Common myeloid progenitor, CD34-positive (primary cell): ENCODE measurements at regions not wholly inside any gene's neighbourhood (a gene's known extent, or its start where the extent isn't known, plus 50 kb on each side); places are given as distances from the start of the nearest gene placed in this dataset.

Experiments
- CTCF ChIA-PET: fragments of 350-600 bp; sonication (Branson Sonifier 250); formaldehyde crosslinking; loops from one replicate; lab custom pipeline; 2021; ENCODE audit warnings: antibody characterized with exemption; lab: Charles Lee
- POLR2A ChIA-PET: fragments of 350-600 bp; sonication (Branson Sonifier 250); formaldehyde crosslinking; loops from one replicate; lab custom pipeline; 2021; ENCODE audit warnings: antibody characterized with exemption; lab: Charles Lee
- DNase-seq, 3 donors: peaks; one replicate each; pipeline versions ENCODE4 v3.0.0 to v3.0.0-alpha.2; 2013
- H3K27ac ChIP-seq, 2 experiments: 1 replicate in 1 of 2; 2 replicates in 1 of 2; pipeline ENCODE4 v1.7.0; 2013; ENCODE audit warnings: inconsistent platforms in 2 of 2, low read length in 2 of 2, mild to moderate bottlenecking in 2 of 2, low read depth in 1 of 2, moderate library complexity in 1 of 2; ENCODE audit not compliant: severe bottlenecking in 2 of 2, insufficient read depth in 1 of 2, poor library complexity in 1 of 2
- H3K27me3 ChIP-seq, 5 experiments: replicated peaks in 2 of 5; 1 replicate in 3 of 5; 2 replicates in 2 of 5; pipeline versions ENCODE4 v1.6.1 to v1.7.0; 2013; ENCODE audit warnings: low read length in 4 of 5, mild to moderate bottlenecking in 2 of 5, moderate library complexity in 2 of 5, inconsistent platforms in 1 of 5; ENCODE audit not compliant: insufficient read depth in 5 of 5, control insufficient read depth in 4 of 5
- H3K36me3 ChIP-seq, 4 experiments: 1 replicate in 2 of 4; 2 replicates in 2 of 4; pipeline versions ENCODE4 v1.6.1 to v1.7.0; 2013; ENCODE audit warnings: low read length in 3 of 4, control low read depth in 1 of 4, mild to moderate bottlenecking in 1 of 4; ENCODE audit not compliant: control insufficient read depth in 4 of 4, insufficient read depth in 4 of 4
- H3K4me1 ChIP-seq, 4 experiments: 1 replicate in 3 of 4; 2 replicates in 1 of 4; pipeline versions ENCODE4 v1.6.1 to v1.7.1; 2013; ENCODE audit warnings: low read length in 3 of 4, mild to moderate bottlenecking in 3 of 4, control low read depth in 1 of 4, inconsistent platforms in 1 of 4, moderate library complexity in 1 of 4; ENCODE audit not compliant: control insufficient read depth in 4 of 4, insufficient read depth in 4 of 4; ENCODE audit errors: control extremely low read depth in 1 of 4
- H3K4me3 ChIP-seq, 7 experiments: 1 replicate in 4 of 7; 2 replicates in 3 of 7; pipeline versions ENCODE4 v1.5.1 to v1.7.0; 2013; ENCODE audit warnings: mild to moderate bottlenecking in 7 of 7, low read length in 6 of 7, moderate library complexity in 6 of 7, inconsistent platforms in 2 of 7, low read depth in 2 of 7, control low read depth in 1 of 7; ENCODE audit not compliant: insufficient read depth in 4 of 7, control insufficient read depth in 1 of 7; ENCODE audit errors: extremely low read depth in 1 of 7
- H3K9me3 ChIP-seq, 5 experiments: 1 replicate in 4 of 5; 2 replicates in 1 of 5; pipeline versions ENCODE4 v1.6.1 to v1.7.1; 2013; ENCODE audit warnings: low read length in 4 of 5, mild to moderate bottlenecking in 2 of 5, inconsistent platforms in 1 of 5, low read depth in 1 of 5, moderate library complexity in 1 of 5; ENCODE audit not compliant: control insufficient read depth in 4 of 5, insufficient read depth in 2 of 5; ENCODE audit errors: control extremely low read depth in 1 of 5
- WGBS: methylation state at CpG from one replicate; pipeline ENCODE4 v1.1.5; 2013; ENCODE audit not compliant: insufficient coverage; 5-methylcytosine and 5-hydroxymethylcytosine counted together

GRCh38 chr3:124666067-124666466 is 64.2 kb upstream of the UMPS start:
- H3K36me3 ChIP-seq: no peaks in the 10 kb centered on the region
- H3K4me3 ChIP-seq: no peak overlapping the region
- DNase-seq: no peak
- no peaks in the 10 kb centered on the region for H3K27me3 ChIP-seq
- H3K9me3 ChIP-seq: no peaks in the 10 kb centered on the region
- ChIA-PET POLR2A (no interaction called here), CTCF (interaction anchor here (0.6 to 1.4 kb wide), 3 partner anchors 18 to 106 kb away, joined by 3 to 5 read pairs (median 3); no protein-coding TSS in a partner anchor)
- peaks cover 0 to 20% (median 6%) of the 10 kb centered on the region in 4 experiments for H3K4me1 ChIP-seq
- no peak overlapping the region for H3K27ac ChIP-seq
- WGBS: 87% methylated on average over 4 of the region's 5 CpGs

- WGBS: 100% methylated on average over 1 of the region's 3 CpGs
- ChIA-PET POLR2A (no interaction called here), CTCF (no interaction called here)
Observed at GRCh38 chr3:124669470-124669869, 60.8 kb upstream of the UMPS start.

GRCh38 chr3:124671106-124671505 is 59.1 kb upstream of the UMPS start:
- POLR2A ChIA-PET: no interaction called here
- H3K27ac ChIP-seq: no peak overlapping the region
- H3K36me3 ChIP-seq: no peaks in the 10 kb centered on the region
- H3K9me3 ChIP-seq: no peaks in the 10 kb centered on the region
- H3K4me1 ChIP-seq: peaks cover 0 to 16% (median 2%) of the 10 kb centered on the region in 4 experiments
- H3K27me3 ChIP-seq: no peaks in the 10 kb centered on the region
- H3K4me3 ChIP-seq: no peak overlapping the region
- WGBS: 26% methylated on average over 4 of the region's 5 CpGs
- CTCF ChIA-PET: interaction anchor here (0.9 to 1.8 kb wide), 5 partner anchors 17 to 111 kb away, joined by 3 to 8 read pairs (median 4); no protein-coding TSS in a partner anchor
- DNase-seq: peak; percentile 33 to 49 (median 49)

More at GRCh38 chr3:124669470-124669869, 60.8 kb upstream of the UMPS start:
- no peak overlapping the region for H3K27ac ChIP-seq
- DNase-seq: no peak
- H3K36me3 ChIP-seq: no peaks in the 10 kb centered on the region
- H3K27me3 ChIP-seq: no peaks in the 10 kb centered on the region
- H3K4me3 ChIP-seq: no peak overlapping the region
- peaks cover 0 to 16% (median 2%) of the 10 kb centered on the region in 4 experiments for H3K4me1 ChIP-seq
- H3K9me3 ChIP-seq: no peaks in the 10 kb centered on the region

DNA sequence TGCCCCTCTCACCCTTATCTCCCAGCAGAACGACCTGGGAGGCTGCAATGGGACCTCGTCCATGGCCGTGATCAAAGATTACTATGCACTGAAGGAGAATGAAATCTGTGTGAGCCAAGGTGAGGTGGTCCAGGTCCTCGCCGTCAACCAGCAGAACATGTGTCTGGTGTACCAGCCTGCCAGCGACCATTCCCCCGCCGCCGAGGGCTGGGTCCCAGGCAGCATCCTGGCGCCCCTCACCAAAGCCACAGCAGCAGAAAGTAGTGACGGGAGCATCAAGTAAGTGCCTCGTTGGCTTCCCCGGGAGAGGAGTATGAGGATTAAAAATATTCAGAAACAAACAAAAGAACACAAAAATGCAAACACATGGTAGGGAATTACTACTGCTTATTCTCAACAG is 55.9 kb upstream of the UMPS start:
- DNase-seq: no peak
- H3K4me3 ChIP-seq: no peak overlapping the region
- no peak overlapping the region for H3K27ac ChIP-seq
- H3K9me3 ChIP-seq: no peaks in the 10 kb centered on the region
- POLR2A ChIA-PET: no interaction called here
- WGBS: 98% methylated on average over 10 of the region's 13 CpGs
- no peaks in the 10 kb centered on the region for H3K36me3 ChIP-seq
- peaks cover 0 to 10% (median 2%) of the 10 kb centered on the region in 4 experiments for H3K4me1 ChIP-seq
- H3K27me3 ChIP-seq: no peaks in the 10 kb centered on the region
- CTCF ChIA-PET: no interaction called here

GRCh38 chr3:124676236-124676635 is 54.0 kb upstream of the UMPS start:
- CTCF ChIA-PET: interaction anchor here (0.8 kb wide), 1 partner anchor 113 kb away, joined by 3 read pairs; no protein-coding TSS in a partner anchor
- no peak for DNase-seq
- WGBS: 100% methylated on average over 1 of the region's 3 CpGs

GRCh38 chr3:124679048-124679638 is 51.1 kb upstream of the UMPS start:
- Histone ChIP-seq H3K4me3 (no peak overlapping the region), H3K36me3 (no peaks in the 10 kb centered on the region), H3K4me1 (no peaks in the 10 kb centered on the region), H3K27ac (no peak overlapping the region), H3K27me3 (no peaks in the 10 kb centered on the region), H3K9me3 (no peaks in the 10 kb centered on the region)
- POLR2A ChIA-PET: no interaction called here
- DNase-seq: no peak
- CTCF ChIA-PET: interaction anchor here (0.7 to 1.1 kb wide), 2 partner anchors 10 to 113 kb away, joined by 3 read pairs; no protein-coding TSS in a partner anchor
- 86% methylated on average over 3 of the region's 5 CpGs for WGBS

More at GRCh38 chr3:124676236-124676635, 54.0 kb upstream of the UMPS start:
- POLR2A ChIA-PET: no interaction called here
- Histone ChIP-seq H3K9me3 (no peaks in the 10 kb centered on the region), H3K27ac (no peak overlapping the region), H3K4me1 (peaks cover 0 to 3% (median under 1%) of the 10 kb centered on the region in 4 experiments), H3K27me3 (no peaks in the 10 kb centered on the region), H3K36me3 (no peaks in the 10 kb centered on the region), H3K4me3 (no peak overlapping the region)
